ENCODE measurements at regions not wholly inside any gene's neighbourhood (a gene's known extent, or its start where the extent isn't known, plus 50 kb on each side); places are given as distances from the start of the nearest gene placed in this dataset.

GRCh38 chr7:52273685-52274610 is 761.5 kb upstream of the POM121L12 start:
- TF ChIP-seq, protein P1, sequence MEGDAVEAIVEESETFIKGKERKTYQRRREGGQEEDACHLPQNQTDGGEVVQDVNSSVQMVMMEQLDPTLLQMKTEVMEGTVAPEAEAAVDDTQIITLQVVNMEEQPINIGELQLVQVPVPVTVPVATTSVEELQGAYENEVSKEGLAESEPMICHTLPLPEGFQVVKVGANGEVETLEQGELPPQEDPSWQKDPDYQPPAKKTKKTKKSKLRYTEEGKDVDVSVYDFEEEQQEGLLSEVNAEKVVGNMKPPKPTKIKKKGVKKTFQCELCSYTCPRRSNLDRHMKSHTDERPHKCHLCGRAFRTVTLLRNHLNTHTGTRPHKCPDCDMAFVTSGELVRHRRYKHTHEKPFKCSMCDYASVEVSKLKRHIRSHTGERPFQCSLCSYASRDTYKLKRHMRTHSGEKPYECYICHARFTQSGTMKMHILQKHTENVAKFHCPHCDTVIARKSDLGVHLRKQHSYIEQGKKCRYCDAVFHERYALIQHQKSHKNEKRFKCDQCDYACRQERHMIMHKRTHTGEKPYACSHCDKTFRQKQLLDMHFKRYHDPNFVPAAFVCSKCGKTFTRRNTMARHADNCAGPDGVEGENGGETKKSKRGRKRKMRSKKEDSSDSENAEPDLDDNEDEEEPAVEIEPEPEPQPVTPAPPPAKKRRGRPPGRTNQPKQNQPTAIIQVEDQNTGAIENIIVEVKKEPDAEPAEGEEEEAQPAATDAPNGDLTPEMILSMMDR (IDR thresholded peaks at IDR 0.05; ENCODE audit: insufficient read depth in 1 of 2, low read depth in 1 of 2, low read length in 1 of 2, severe bottlenecking in 1 of 2, unreplicated experiment in 1 of 2), result no peak
- H3K27ac Mint-ChIP-seq (ENCODE audit: unreplicated experiment), result no peak overlapping the region
- no peaks in the 10 kb centered on the region for H3K27me3 Mint-ChIP-seq (ENCODE audit: insufficient read depth, unreplicated experiment)
- H3K36me3 ChIP-seq (ENCODE audit: control insufficient read depth, insufficient read depth, low read length), result no peaks in the 10 kb centered on the region
- no peak overlapping the region for H3K4me3 ChIP-seq (ENCODE audit: low read depth, low read length)
- no peak for DNase-seq
- intact Hi-C loops (cut with micrococcal nuclease; ENCODE audit: unreplicated experiment), result no loop called here
- POLR2A ChIA-PET, result interaction anchor here (0.6 kb wide), 1 partner anchor 760 kb away, joined by 4 read pairs; no protein-coding TSS in a partner anchor
- H3K4me1 ChIP-seq, result no peaks in the 10 kb centered on the region
- no TSS peak for BruUV-seq (replicated peaks)
- no peaks in the 10 kb centered on the region for H3K27me3 ChIP-seq (replicated peaks; ENCODE audit: control insufficient read depth, insufficient read depth, low read length)
- H3K36me3 Mint-ChIP-seq (ENCODE audit: insufficient read depth, unreplicated experiment), result no peaks in the 10 kb centered on the region
- no peaks in the 10 kb centered on the region for H3K9me3 Mint-ChIP-seq (ENCODE audit: unreplicated experiment)
- H3K4me3 Mint-ChIP-seq (ENCODE audit: unreplicated experiment), result no peak overlapping the region
- CTCF ChIA-PET, result no interaction called here
- H3K4me1 Mint-ChIP-seq (ENCODE audit: low read depth, unreplicated experiment), result no peaks in the 10 kb centered on the region
- H3K9me3 ChIP-seq, result no peaks in the 10 kb centered on the region

- TF ChIP-seq, protein P1 (IDR thresholded peaks at IDR 0.05; ENCODE audit: insufficient read depth in 1 of 2, low read depth in 1 of 2, low read length in 1 of 2, severe bottlenecking in 1 of 2, unreplicated experiment in 1 of 2), result no peak
- Histone ChIP-seq H3K9me3 (no peaks in the 10 kb centered on the region), H3K36me3 (ENCODE audit: control insufficient read depth, insufficient read depth, low read length) (no peaks in the 10 kb centered on the region), H3K27me3 (replicated peaks; ENCODE audit: control insufficient read depth, insufficient read depth, low read length) (no peaks in the 10 kb centered on the region), H3K4me1 (no peaks in the 10 kb centered on the region), H3K4me3 (ENCODE audit: low read depth, low read length) (no peak overlapping the region)
- H3K9me3 Mint-ChIP-seq (ENCODE audit: unreplicated experiment), result no peaks in the 10 kb centered on the region
- intact Hi-C loops (cut with micrococcal nuclease; ENCODE audit: unreplicated experiment), result no loop called here
- H3K27ac Mint-ChIP-seq (ENCODE audit: unreplicated experiment), result no peak overlapping the region
- ChIA-PET CTCF (no interaction called here), POLR2A (no interaction called here)
- no peak overlapping the region for H3K4me3 Mint-ChIP-seq (ENCODE audit: unreplicated experiment)
- BruUV-seq (replicated peaks), result no TSS peak
- no peaks in the 10 kb centered on the region for H3K27me3 Mint-ChIP-seq (ENCODE audit: insufficient read depth, unreplicated experiment)
- no peaks in the 10 kb centered on the region for H3K4me1 Mint-ChIP-seq (ENCODE audit: low read depth, unreplicated experiment)
- no peak for DNase-seq
- H3K36me3 Mint-ChIP-seq (ENCODE audit: insufficient read depth, unreplicated experiment), result no peaks in the 10 kb centered on the region
Measured at GRCh38 chr7:52271703-52272102, 763.7 kb upstream of the POM121L12 start.

DNA sequence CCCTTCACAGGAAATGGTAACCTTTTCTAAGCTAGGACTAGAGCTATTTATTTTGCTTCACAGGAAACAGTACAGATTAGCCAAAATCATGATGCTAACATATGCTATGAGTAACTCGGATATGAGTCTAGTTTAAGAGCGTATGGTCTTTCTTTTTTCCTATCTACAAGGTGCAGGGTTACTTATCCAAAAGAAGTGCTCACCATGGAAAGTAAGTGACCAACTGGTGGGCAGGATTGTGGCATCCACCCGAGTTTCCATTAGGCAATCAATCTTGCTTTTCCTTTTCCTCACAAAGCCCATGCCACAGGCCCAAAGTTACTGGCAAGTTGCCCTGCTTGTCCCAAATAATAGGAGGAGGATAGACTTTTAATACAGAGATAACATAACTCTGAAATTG is 765.1 kb upstream of the POM121L12 start:
- Histone ChIP-seq H3K27me3 (replicated peaks; ENCODE audit: control insufficient read depth, insufficient read depth, low read length) (no peaks in the 10 kb centered on the region), H3K4me1 (no peaks in the 10 kb centered on the region), H3K36me3 (ENCODE audit: control insufficient read depth, insufficient read depth, low read length) (no peaks in the 10 kb centered on the region), H3K9me3 (no peaks in the 10 kb centered on the region), H3K4me3 (ENCODE audit: low read depth, low read length) (no peak overlapping the region)
- no peaks in the 10 kb centered on the region for H3K9me3 Mint-ChIP-seq (ENCODE audit: unreplicated experiment)
- intact Hi-C loops (cut with micrococcal nuclease; ENCODE audit: unreplicated experiment), result no loop called here
- TF ChIP-seq, protein P1 (IDR thresholded peaks at IDR 0.05; ENCODE audit: insufficient read depth in 1 of 2, low read depth in 1 of 2, low read length in 1 of 2, severe bottlenecking in 1 of 2, unreplicated experiment in 1 of 2), result no peak
- no peaks in the 10 kb centered on the region for H3K4me1 Mint-ChIP-seq (ENCODE audit: low read depth, unreplicated experiment)
- H3K4me3 Mint-ChIP-seq (ENCODE audit: unreplicated experiment), result no peak overlapping the region
- no TSS peak for BruUV-seq (replicated peaks)
- H3K27me3 Mint-ChIP-seq (ENCODE audit: insufficient read depth, unreplicated experiment), result no peaks in the 10 kb centered on the region
- ChIA-PET POLR2A (no interaction called here), CTCF (no interaction called here)
- DNase-seq, result no peak
- H3K27ac Mint-ChIP-seq (ENCODE audit: unreplicated experiment), result no peak overlapping the region
- no peaks in the 10 kb centered on the region for H3K36me3 Mint-ChIP-seq (ENCODE audit: insufficient read depth, unreplicated experiment)

All from Caco-2 (cell line).